Stimulated activated CD8-positive, alpha-beta memory T cell treated with anti-CD3 and anti-CD28 coated beads, Interleukin-15, amount 100 ng/mL, for 24 hours (primary cell): ENCODE measurements at regions not wholly inside any gene's neighbourhood (a gene's known extent, or its start where the extent isn't known, plus 50 kb on each side); places are given as distances from the start of the nearest gene placed in this dataset.

Source experiments
- DNase-seq: peaks from one replicate; pipeline ENCODE4 v3.0.0-alpha.2; 2020; ENCODE audit warnings: low read depth

- DNase-seq = no peak
Observed at GRCh38 chr7:68484731-68485130, 1113.5 kb upstream of the AUTS2 start.

GRCh38 chr7:68485253-68485917 lies 1112.9 kb upstream of the AUTS2 start:
- DNase-seq = no peak

GRCh38 chr7:68488341-68489060 lies 1109.8 kb upstream of the AUTS2 start:
- no peak for DNase-seq

GRCh38 chr7:68491523-68492358 lies 1106.5 kb upstream of the AUTS2 start:
- no peak for DNase-seq

- DNase-seq = no peak
Observed at GRCh38 chr7:68492359-68492690, 1106.0 kb upstream of the AUTS2 start.

GRCh38 chr7:68503400-68503799 lies 1094.9 kb upstream of the AUTS2 start:
- no peak for DNase-seq

- DNase-seq = no peak
Observed at GRCh38 chr7:68504716-68505115, 1093.6 kb upstream of the AUTS2 start.

GRCh38 chr7:68505721-68506120 lies 1092.6 kb upstream of the AUTS2 start:
- DNase-seq = no peak

- DNase-seq = no peak
Observed at GRCh38 chr7:68507668-68508067, 1090.6 kb upstream of the AUTS2 start.

- DNase-seq = no peak
Observed at GRCh38 chr7:68509054-68509453, 1089.2 kb upstream of the AUTS2 start.

GRCh38 chr7:68509603-68510002 lies 1088.7 kb upstream of the AUTS2 start:
- no peak for DNase-seq

- no peak for DNase-seq
Observed at GRCh38 chr7:68511281-68511680, 1087.0 kb upstream of the AUTS2 start.

- no peak for DNase-seq
Observed at GRCh38 chr7:68512466-68512865, 1085.8 kb upstream of the AUTS2 start.

GRCh38 chr7:68518060-68518459 lies 1080.2 kb upstream of the AUTS2 start:
- no peak for DNase-seq

- no peak for DNase-seq
Observed at GRCh38 chr7:68524126-68524525, 1074.1 kb upstream of the AUTS2 start.

- DNase-seq = no peak
Observed at GRCh38 chr7:68529221-68529620, 1069.1 kb upstream of the AUTS2 start.

- DNase-seq = no peak
Observed at GRCh38 chr7:68535266-68535665, 1063.0 kb upstream of the AUTS2 start.

- DNase-seq = no peak
Observed at GRCh38 chr7:68537051-68537773, 1061.1 kb upstream of the AUTS2 start.

- DNase-seq = no peak
Observed at GRCh38 chr7:68537774-68538071, 1060.6 kb upstream of the AUTS2 start.

GRCh38 chr7:68542831-68543230 lies 1055.4 kb upstream of the AUTS2 start:
- DNase-seq = no peak

- no peak for DNase-seq
Observed at GRCh38 chr7:68544851-68545250, 1053.4 kb upstream of the AUTS2 start.

- DNase-seq = no peak
Observed at GRCh38 chr7:68547181-68547580, 1051.1 kb upstream of the AUTS2 start.

- no peak for DNase-seq
Observed at GRCh38 chr7:68547799-68548198, 1050.5 kb upstream of the AUTS2 start.
